GM19397 (cell line): ENCODE measurements at regions not wholly inside any gene's neighbourhood (a gene's known extent, or its start where the extent isn't known, plus 50 kb on each side); places are given as distances from the start of the nearest gene placed in this dataset.

ENCODE experiments used
- ATAC-seq: cut with Tn5 transposase; IDR thresholded peaks from one replicate; pipeline ENCODE4 v1.9.1; 2021; ENCODE audit warnings: mild to moderate bottlenecking, moderate library complexity; ENCODE audit not compliant: unreplicated experiment

GRCh38 chr4:67125636-67126514 is 419.4 kb downstream of the CENPC start:
- no peak for ATAC-seq

- no peak for ATAC-seq
Measured at GRCh38 chr4:67124716-67125115, 420.6 kb downstream of the CENPC start.

- ATAC-seq: no peak
Measured at GRCh38 chr4:67122029-67122428, 423.3 kb downstream of the CENPC start.

GRCh38 chr4:67120369-67120768 is 424.9 kb downstream of the CENPC start:
- no peak for ATAC-seq

GRCh38 chr4:67109276-67109675 is 436.0 kb downstream of the CENPC start:
- no peak for ATAC-seq

- no peak for ATAC-seq
Measured at GRCh38 chr4:67106861-67107460, 438.3 kb downstream of the CENPC start.

GRCh38 chr4:67104145-67104544 is 441.2 kb downstream of the CENPC start:
- ATAC-seq: no peak

- no peak for ATAC-seq
Measured at GRCh38 chr4:67103001-67103747, 442.1 kb downstream of the CENPC start.

- ATAC-seq: no peak
Measured at GRCh38 chr4:67101612-67102011, 443.7 kb downstream of the CENPC start.

GRCh38 chr4:67092351-67092750 is 453.0 kb downstream of the CENPC start:
- ATAC-seq: no peak

- ATAC-seq: no peak
Measured at GRCh38 chr4:67091673-67092072, 453.6 kb downstream of the CENPC start.

GRCh38 chr4:67087897-67088296 is 457.4 kb downstream of the CENPC start:
- peak; percentile 91 for ATAC-seq

GRCh38 chr4:67084783-67085182 is 460.5 kb downstream of the CENPC start:
- ATAC-seq: no peak

GRCh38 chr4:67083496-67083895 is 461.8 kb downstream of the CENPC start:
- no peak for ATAC-seq

GRCh38 chr4:67082746-67083145 is 462.6 kb downstream of the CENPC start:
- no peak for ATAC-seq

- ATAC-seq: no peak
Measured at GRCh38 chr4:67080046-67080557, 465.2 kb downstream of the CENPC start.

- ATAC-seq: no peak
Measured at GRCh38 chr4:67071641-67072040, 473.7 kb downstream of the CENPC start.

- no peak for ATAC-seq
Measured at GRCh38 chr4:67055319-67055718, 490.0 kb downstream of the CENPC start.

- ATAC-seq: no peak
Measured at GRCh38 chr4:67054896-67055295, 490.4 kb downstream of the CENPC start.

GRCh38 chr4:67052814-67053675 is 492.3 kb downstream of the CENPC start:
- ATAC-seq: no peak
